GM18508 (cell line): ENCODE measurements at regions not wholly inside any gene's neighbourhood (a gene's known extent, or its start where the extent isn't known, plus 50 kb on each side); places are given as distances from the start of the nearest gene placed in this dataset.
"Not testable (repeated sequence)": the region's sequence is repeated elsewhere in the genome, so short reads cannot be mapped to it uniquely, and the experiment has no call there.

Experiments
- ATAC-seq: cut with Tn5 transposase; IDR thresholded peaks from one replicate; pipeline ENCODE4 v1.9.1; 2021; ENCODE audit warnings: moderate number of reproducible peaks; ENCODE audit not compliant: insufficient read depth, unreplicated experiment

- ATAC-seq = no peak
Observed at GRCh38 chr4:138485498-138485897, 243.3 kb upstream of the SLC7A11 start.

GRCh38 chr4:138475116-138475515 lies 233.0 kb upstream of the SLC7A11 start:
- ATAC-seq = no peak

GRCh38 chr4:138473339-138473738 lies 231.2 kb upstream of the SLC7A11 start:
- ATAC-seq = no peak

- ATAC-seq = no peak
Observed at GRCh38 chr4:138460477-138461414, 218.6 kb upstream of the SLC7A11 start.

- no peak for ATAC-seq
Observed at GRCh38 chr4:138458751-138459150, 216.6 kb upstream of the SLC7A11 start.

GRCh38 chr4:138456349-138456748 lies 214.2 kb upstream of the SLC7A11 start:
- not testable (repeated sequence) for ATAC-seq

- no peak for ATAC-seq
Observed at GRCh38 chr4:138455097-138455496, 212.9 kb upstream of the SLC7A11 start.

- ATAC-seq = no peak
Observed at GRCh38 chr4:138452826-138453225, 210.7 kb upstream of the SLC7A11 start.

- no peak for ATAC-seq
Observed at GRCh38 chr4:138451276-138451663, 209.1 kb upstream of the SLC7A11 start.

- no peak for ATAC-seq
Observed at GRCh38 chr4:138450546-138451275, 208.6 kb upstream of the SLC7A11 start.

GRCh38 chr4:138449938-138450337 lies 207.8 kb upstream of the SLC7A11 start:
- ATAC-seq = no peak

GRCh38 chr4:138448169-138448568 lies 206.0 kb upstream of the SLC7A11 start:
- no peak for ATAC-seq

- no peak for ATAC-seq
Observed at GRCh38 chr4:138446456-138446855, 204.3 kb upstream of the SLC7A11 start.

- ATAC-seq = no peak
Observed at GRCh38 chr4:138445098-138445497, 202.9 kb upstream of the SLC7A11 start.

- no peak for ATAC-seq
Observed at GRCh38 chr4:138444260-138444659, 202.1 kb upstream of the SLC7A11 start.

- ATAC-seq = no peak
Observed at GRCh38 chr4:138439143-138439581, 197.0 kb upstream of the SLC7A11 start.

- ATAC-seq = no peak
Observed at GRCh38 chr4:138438608-138439007, 196.5 kb upstream of the SLC7A11 start.

- ATAC-seq = no peak
Observed at GRCh38 chr4:138437263-138437851, 195.2 kb upstream of the SLC7A11 start.

GRCh38 chr4:138435733-138436132 lies 193.6 kb upstream of the SLC7A11 start:
- ATAC-seq = not testable (repeated sequence)

GRCh38 chr4:138435046-138435445 lies 192.9 kb upstream of the SLC7A11 start:
- not testable (repeated sequence) for ATAC-seq

GRCh38 chr4:138428611-138429010 lies 186.5 kb upstream of the SLC7A11 start:
- no peak for ATAC-seq
